C4-2B (cell line): ENCODE measurements at regions not wholly inside any gene's neighbourhood (a gene's known extent, or its start where the extent isn't known, plus 50 kb on each side); places are given as distances from the start of the nearest gene placed in this dataset.
"Not testable (repeated sequence)": the region's sequence is repeated elsewhere in the genome, so short reads cannot be mapped to it uniquely, and the experiment has no call there.

Source experiments
- ZFX ChIP-seq: fragments of 450-650 bp; IDR thresholded peaks from 2 replicates; pipeline ENCODE4 v1.6.1; 2017
- TF ChIP-seq, protein P1 (sequence below): fragments of 450-650 bp; conservative IDR thresholded peaks from 2 replicates; pipeline ENCODE4 v1.5.1; 2017; ENCODE audit warnings: mild to moderate bottlenecking

DNA sequence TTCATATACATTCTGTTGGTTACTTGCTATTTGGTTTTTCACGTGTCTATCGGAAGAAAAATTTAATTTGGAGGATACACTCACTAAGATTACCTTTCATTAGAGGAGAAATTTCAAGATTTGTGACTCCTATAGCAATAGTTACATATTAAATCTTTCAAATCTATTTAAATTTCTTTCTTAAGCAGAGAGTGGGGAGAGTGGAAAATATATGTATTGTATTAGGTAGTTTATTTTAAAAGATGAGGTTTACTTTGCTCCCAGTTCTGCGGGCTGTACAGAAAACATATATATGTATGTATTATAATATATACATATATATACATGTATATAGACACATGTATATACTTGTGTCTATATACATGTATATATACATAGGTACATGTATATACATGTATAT lies 402.3 kb upstream of the MIR17HG start:
- TF ChIP-seq, protein P1, sequence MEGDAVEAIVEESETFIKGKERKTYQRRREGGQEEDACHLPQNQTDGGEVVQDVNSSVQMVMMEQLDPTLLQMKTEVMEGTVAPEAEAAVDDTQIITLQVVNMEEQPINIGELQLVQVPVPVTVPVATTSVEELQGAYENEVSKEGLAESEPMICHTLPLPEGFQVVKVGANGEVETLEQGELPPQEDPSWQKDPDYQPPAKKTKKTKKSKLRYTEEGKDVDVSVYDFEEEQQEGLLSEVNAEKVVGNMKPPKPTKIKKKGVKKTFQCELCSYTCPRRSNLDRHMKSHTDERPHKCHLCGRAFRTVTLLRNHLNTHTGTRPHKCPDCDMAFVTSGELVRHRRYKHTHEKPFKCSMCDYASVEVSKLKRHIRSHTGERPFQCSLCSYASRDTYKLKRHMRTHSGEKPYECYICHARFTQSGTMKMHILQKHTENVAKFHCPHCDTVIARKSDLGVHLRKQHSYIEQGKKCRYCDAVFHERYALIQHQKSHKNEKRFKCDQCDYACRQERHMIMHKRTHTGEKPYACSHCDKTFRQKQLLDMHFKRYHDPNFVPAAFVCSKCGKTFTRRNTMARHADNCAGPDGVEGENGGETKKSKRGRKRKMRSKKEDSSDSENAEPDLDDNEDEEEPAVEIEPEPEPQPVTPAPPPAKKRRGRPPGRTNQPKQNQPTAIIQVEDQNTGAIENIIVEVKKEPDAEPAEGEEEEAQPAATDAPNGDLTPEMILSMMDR, result not testable (repeated sequence)
- not testable (repeated sequence) for TF ChIP-seq ZFX
